Bronchial epithelial cell (primary cell): ENCODE measurements at regions not wholly inside any gene's neighbourhood (a gene's known extent, or its start where the extent isn't known, plus 50 kb on each side); places are given as distances from the start of the nearest gene placed in this dataset.

Experiments
- DNase-seq: peaks from one replicate; pipeline ENCODE4 v3.0.0-alpha.2; 2010; ENCODE audit warnings: low read depth
- FAIRE-seq: peaks from 2 replicates; lab custom pipeline; 2011; peaks lifted over from hg19 to GRCh38; lab: Jason Lieb, UNC
- H3K27me3 ChIP-seq: 2 replicates; pipeline ENCODE4 v1.5.1; 2011; ENCODE audit warnings: low read length; ENCODE audit not compliant: control insufficient read depth, insufficient read depth
- H3K36me3 ChIP-seq: 2 replicates; pipeline ENCODE4 v1.5.1; 2011; ENCODE audit warnings: low read length; ENCODE audit not compliant: control insufficient read depth, insufficient read depth
- H3K4me3 ChIP-seq: 2 replicates; pipeline ENCODE4 v1.5.1; 2011; ENCODE audit warnings: mild to moderate bottlenecking, low read depth, low read length, control low read depth
- TF ChIP-seq, protein P1 (sequence below): IDR thresholded peaks from 2 replicates; pipeline ENCODE4 v1.5.1; 2011; ENCODE audit warnings: mild to moderate bottlenecking, moderate library complexity, low read length, control low read depth, inconsistent platforms; ENCODE audit not compliant: insufficient read depth, severe bottlenecking

- Histone ChIP-seq H3K4me3 (peak overlapping the region; percentile 53), H3K27me3 (no peaks in the 10 kb centered on the region), H3K36me3 (no peaks in the 10 kb centered on the region)
- DNase-seq (no peak), FAIRE-seq (no peak)
- TF ChIP-seq, protein P1, sequence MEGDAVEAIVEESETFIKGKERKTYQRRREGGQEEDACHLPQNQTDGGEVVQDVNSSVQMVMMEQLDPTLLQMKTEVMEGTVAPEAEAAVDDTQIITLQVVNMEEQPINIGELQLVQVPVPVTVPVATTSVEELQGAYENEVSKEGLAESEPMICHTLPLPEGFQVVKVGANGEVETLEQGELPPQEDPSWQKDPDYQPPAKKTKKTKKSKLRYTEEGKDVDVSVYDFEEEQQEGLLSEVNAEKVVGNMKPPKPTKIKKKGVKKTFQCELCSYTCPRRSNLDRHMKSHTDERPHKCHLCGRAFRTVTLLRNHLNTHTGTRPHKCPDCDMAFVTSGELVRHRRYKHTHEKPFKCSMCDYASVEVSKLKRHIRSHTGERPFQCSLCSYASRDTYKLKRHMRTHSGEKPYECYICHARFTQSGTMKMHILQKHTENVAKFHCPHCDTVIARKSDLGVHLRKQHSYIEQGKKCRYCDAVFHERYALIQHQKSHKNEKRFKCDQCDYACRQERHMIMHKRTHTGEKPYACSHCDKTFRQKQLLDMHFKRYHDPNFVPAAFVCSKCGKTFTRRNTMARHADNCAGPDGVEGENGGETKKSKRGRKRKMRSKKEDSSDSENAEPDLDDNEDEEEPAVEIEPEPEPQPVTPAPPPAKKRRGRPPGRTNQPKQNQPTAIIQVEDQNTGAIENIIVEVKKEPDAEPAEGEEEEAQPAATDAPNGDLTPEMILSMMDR: no peak
Measured at GRCh38 chr4:183797011-183797444, 108.1 kb upstream of the STOX2 start.

- TF ChIP-seq, protein P1: peak; percentile 9
- FAIRE-seq (no peak), DNase-seq (peak; percentile 9)
- peak overlapping the region; percentile 53 for H3K4me3 ChIP-seq
- H3K36me3 ChIP-seq: no peaks in the 10 kb centered on the region
- no peaks in the 10 kb centered on the region for H3K27me3 ChIP-seq
Measured at GRCh38 chr4:183797445-183798300, 107.4 kb upstream of the STOX2 start.

DNA sequence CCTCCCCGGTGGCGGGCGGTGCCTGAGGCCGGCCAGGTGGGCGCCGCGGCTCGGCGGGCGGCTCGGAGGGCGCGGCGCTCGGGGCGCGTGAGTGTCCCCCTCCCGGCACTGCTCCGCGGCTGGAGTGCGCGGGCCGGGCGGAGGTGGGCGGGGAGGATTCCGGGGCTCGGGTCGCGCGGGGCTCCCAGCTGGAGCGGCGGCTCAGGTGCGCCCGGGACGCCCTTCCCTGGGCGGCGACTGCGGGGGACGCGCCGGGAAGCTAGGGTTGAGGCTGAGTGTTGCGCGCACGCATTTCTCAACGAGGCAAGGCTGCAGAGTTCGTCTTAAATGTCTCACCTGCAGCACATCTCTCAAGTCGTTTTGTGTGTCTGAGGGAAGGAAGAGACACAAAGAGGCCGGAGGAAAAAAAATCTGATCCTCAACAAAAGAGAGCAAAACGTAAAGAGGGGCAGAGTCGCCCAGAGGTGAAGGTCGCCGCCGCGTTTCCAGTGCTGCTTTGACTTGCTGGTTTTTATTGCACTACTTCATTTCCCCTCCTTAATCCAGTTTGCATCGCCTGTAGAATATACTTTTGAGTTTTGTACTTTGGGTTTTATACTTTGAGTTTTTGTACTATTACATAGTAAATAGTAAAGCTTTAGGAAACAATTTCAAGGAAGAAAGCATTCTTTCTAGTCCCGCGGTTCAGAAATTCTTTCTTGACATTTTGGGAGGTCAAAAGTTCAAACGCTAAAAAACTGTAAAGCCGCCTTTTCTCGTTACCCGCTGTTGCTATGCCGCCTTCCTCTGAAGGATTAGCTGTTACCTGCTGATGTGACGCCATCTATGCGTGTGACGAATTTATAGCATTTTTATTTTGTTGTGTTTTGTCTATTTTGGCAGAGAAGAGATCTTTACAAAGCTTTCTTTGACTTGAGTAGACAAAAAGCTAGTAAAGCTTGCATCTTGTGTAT lies 106.5 kb upstream of the STOX2 start:
- no peak for FAIRE-seq
- H3K36me3 ChIP-seq: no peaks in the 10 kb centered on the region
- H3K4me3 ChIP-seq: peak overlapping the region; percentile 53
- DNase-seq: peak; percentile 9
- TF ChIP-seq, protein P1: no peak
- H3K27me3 ChIP-seq: no peaks in the 10 kb centered on the region

GRCh38 chr4:183801457-183802165 lies 103.5 kb upstream of the STOX2 start:
- TF ChIP-seq, protein P1: no peak
- DNase-seq (no peak), FAIRE-seq (no peak)
- H3K36me3 ChIP-seq: no peaks in the 10 kb centered on the region
- no peak overlapping the region for H3K4me3 ChIP-seq
- H3K27me3 ChIP-seq: no peaks in the 10 kb centered on the region

DNA sequence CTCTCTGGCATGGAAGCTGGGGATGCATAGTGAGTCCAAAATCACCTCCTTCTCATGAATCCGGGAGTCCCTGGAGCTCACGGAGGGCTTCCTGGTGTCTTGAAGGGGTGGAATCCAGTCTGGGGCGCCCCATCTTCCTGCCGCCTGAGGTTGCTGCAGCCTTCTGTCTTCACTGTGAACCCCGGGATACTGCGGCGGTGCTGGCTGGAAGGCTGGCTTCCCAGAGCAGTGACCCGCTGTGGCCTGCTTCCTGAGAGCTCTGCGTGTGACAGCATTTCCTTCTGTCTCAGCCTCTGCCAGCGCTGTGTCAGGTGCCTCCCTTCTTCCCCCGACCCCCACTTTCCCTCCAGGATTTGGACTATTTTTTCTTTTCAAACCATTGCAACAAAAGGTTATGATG lies 98.8 kb upstream of the STOX2 start:
- FAIRE-seq: no peak
- Histone ChIP-seq H3K4me3 (no peak overlapping the region), H3K27me3 (no peaks in the 10 kb centered on the region), H3K36me3 (no peaks in the 10 kb centered on the region)
- TF ChIP-seq, protein P1: no peak
- DNase-seq: no peak
